ENCODE measurements at regions not wholly inside any gene's neighbourhood (a gene's known extent, or its start where the extent isn't known, plus 50 kb on each side); places are given as distances from the start of the nearest gene placed in this dataset.

DNA sequence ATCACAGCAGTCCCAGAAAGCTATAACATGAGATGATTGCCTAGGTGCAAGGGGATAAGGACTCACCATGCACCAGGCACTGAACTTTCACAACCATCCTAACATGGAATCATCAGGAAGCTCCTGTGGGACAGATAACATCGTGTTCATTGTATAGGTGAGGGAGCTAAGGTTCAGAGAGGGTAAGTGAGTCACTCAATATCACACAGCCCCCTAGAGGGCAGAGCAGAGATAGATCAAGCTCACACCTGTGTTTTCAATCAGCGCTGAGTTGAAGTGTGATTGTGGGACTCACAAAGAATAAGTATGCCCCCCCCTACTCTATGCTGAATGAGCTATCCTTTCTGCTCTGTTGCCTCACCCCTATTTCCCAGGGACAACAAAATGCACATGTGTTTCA is 377.7 kb upstream of the ERCC4 start:
- Mint-ChIP-seq H3K36me3 (ENCODE audit: insufficient read depth in 1 of 3, low read depth in 3 of 3) (peaks cover 0 to 3% (median 0%) of the 10 kb centered on the region in 3 experiments; a peak in 2 of 7 replicates), H3K27ac (no peak overlapping the region)
- H4K91ac ChIP-seq (ENCODE audit: insufficient read length, low read depth, low read length), result no peak overlapping the region

More for the DNA sequence above, 377.7 kb upstream of the ERCC4 start:
- no peaks in the 10 kb centered on the region for H3K79me1 ChIP-seq (ENCODE audit: insufficient read depth, low read depth, low read length, poor library complexity, severe bottlenecking)
- no peak overlapping the region for H3K27ac ChIP-seq (ENCODE audit: insufficient read length, low read depth, low read length)
- no peak overlapping the region for H4K5ac ChIP-seq (ENCODE audit: insufficient read length, low read depth, low read length)
- no peak overlapping the region for H3T11ph ChIP-seq (ENCODE audit: low read length)
- H2BK120ac ChIP-seq (ENCODE audit: low read depth, low read length, poor library complexity, severe bottlenecking), result no peak overlapping the region
- peaks cover 3 to 5% of the 10 kb centered on the region in 2 experiments; a peak in 3 of 4 replicates for H3K4me1 Mint-ChIP-seq
- no CpG with 5 or more reads among the region's 2 CpGs for WGBS (ENCODE audit: extremely low coverage, insufficient read length, low lambda C conversion rate)
- no peaks in the 10 kb centered on the region for H3K9me3 ChIP-seq (ENCODE audit: control insufficient read depth, low read depth, low read length)
- no peak overlapping the region for H2AK5ac ChIP-seq (ENCODE audit: insufficient read length, low read length)
- H3K23me2 ChIP-seq (ENCODE audit: insufficient read length, low read depth, low read length, poor library complexity, severe bottlenecking), result no peaks in the 10 kb centered on the region
- no peak overlapping the region for H3K14ac ChIP-seq (ENCODE audit: insufficient read depth, low read length)
- H3K27me3 Mint-ChIP-seq (ENCODE audit: low read depth), result no peaks in the 10 kb centered on the region; the same call in 1 of the 2 replicates
- H3K4me1 ChIP-seq (ENCODE audit: insufficient read depth, low read length), result no peaks in the 10 kb centered on the region
- no peaks in the 10 kb centered on the region for H4K20me1 ChIP-seq (ENCODE audit: control insufficient read depth, insufficient read depth, insufficient read length)
- H3K4me3 Mint-ChIP-seq, result no peak overlapping the region
- H2BK15ac ChIP-seq (ENCODE audit: low read depth, low read length), result no peak overlapping the region
- H3K27me3 ChIP-seq (ENCODE audit: insufficient read depth, low read length), result no peaks in the 10 kb centered on the region
- TF ChIP-seq, protein P1, sequence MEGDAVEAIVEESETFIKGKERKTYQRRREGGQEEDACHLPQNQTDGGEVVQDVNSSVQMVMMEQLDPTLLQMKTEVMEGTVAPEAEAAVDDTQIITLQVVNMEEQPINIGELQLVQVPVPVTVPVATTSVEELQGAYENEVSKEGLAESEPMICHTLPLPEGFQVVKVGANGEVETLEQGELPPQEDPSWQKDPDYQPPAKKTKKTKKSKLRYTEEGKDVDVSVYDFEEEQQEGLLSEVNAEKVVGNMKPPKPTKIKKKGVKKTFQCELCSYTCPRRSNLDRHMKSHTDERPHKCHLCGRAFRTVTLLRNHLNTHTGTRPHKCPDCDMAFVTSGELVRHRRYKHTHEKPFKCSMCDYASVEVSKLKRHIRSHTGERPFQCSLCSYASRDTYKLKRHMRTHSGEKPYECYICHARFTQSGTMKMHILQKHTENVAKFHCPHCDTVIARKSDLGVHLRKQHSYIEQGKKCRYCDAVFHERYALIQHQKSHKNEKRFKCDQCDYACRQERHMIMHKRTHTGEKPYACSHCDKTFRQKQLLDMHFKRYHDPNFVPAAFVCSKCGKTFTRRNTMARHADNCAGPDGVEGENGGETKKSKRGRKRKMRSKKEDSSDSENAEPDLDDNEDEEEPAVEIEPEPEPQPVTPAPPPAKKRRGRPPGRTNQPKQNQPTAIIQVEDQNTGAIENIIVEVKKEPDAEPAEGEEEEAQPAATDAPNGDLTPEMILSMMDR (conservative IDR thresholded peaks at IDR 0.05), result no peak
- H3K9me3 Mint-ChIP-seq, result peaks cover 0 to 3% of the 10 kb centered on the region in 2 experiments; a peak in 2 of 5 replicates
- H2AFZ ChIP-seq (ENCODE audit: low read length), result no peak overlapping the region
- no peak overlapping the region for H3K4ac ChIP-seq (ENCODE audit: low read depth, low read length)
- H2BK5ac ChIP-seq (ENCODE audit: insufficient read length, low read length), result no peak overlapping the region
- no peak overlapping the region for H3K18ac ChIP-seq (ENCODE audit: insufficient read length, low read depth, low read length)
- H4K8ac ChIP-seq (replicated peaks; ENCODE audit: insufficient read length, low read depth, low read length), result no peak overlapping the region
- H2BK20ac ChIP-seq (ENCODE audit: low read depth, low read length, poor library complexity, severe bottlenecking), result no peak overlapping the region
- no peak for DNase-seq
- H2BK12ac ChIP-seq (ENCODE audit: insufficient read length, low read depth, low read length), result no peak overlapping the region
- no peaks in the 10 kb centered on the region for H3K79me2 ChIP-seq (ENCODE audit: insufficient read depth, low read length)
- H3K4me2 ChIP-seq (ENCODE audit: insufficient read depth, insufficient read length, low read length), result no peak overlapping the region
- H3K23ac ChIP-seq (ENCODE audit: insufficient read length, low read depth, low read length), result no peak overlapping the region
- no peak overlapping the region for H3K9ac ChIP-seq (ENCODE audit: extremely low read depth, insufficient read length, low read length)
- H3K56ac ChIP-seq (ENCODE audit: insufficient read length, low read depth, low read length), result no peak overlapping the region
